HG03175 (cell line): ENCODE measurements at regions not wholly inside any gene's neighbourhood (a gene's known extent, or its start where the extent isn't known, plus 50 kb on each side); places are given as distances from the start of the nearest gene placed in this dataset.
"Not testable (repeated sequence)": the region's sequence is repeated elsewhere in the genome, so short reads cannot be mapped to it uniquely, and the experiment has no call there.

Experiments used
- ATAC-seq: cut with Tn5 transposase; IDR thresholded peaks from one replicate; pipeline ENCODE4 v1.9.1; 2021; ENCODE audit warnings: mild to moderate bottlenecking, moderate library complexity; ENCODE audit not compliant: unreplicated experiment

DNA sequence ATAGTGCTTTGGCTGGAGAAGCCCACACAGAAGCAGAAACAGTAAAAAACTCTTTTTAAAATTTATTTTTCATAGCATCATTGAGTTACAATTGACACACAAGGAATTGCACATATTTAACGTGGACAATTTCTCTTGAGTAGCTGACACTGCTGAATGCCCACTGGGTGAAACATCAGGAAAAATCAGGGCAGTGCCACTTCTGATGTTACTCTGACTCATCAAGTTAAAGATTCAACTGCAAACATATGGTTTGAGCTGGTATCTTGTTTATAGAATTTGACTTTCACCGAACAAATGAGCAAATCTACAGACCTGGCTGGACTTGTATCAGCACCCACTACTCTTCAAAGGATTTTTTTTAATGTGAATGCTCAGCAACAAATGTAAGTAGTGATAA lies 66.3 kb upstream of the CTSV start:
- ATAC-seq: not testable (repeated sequence)

DNA sequence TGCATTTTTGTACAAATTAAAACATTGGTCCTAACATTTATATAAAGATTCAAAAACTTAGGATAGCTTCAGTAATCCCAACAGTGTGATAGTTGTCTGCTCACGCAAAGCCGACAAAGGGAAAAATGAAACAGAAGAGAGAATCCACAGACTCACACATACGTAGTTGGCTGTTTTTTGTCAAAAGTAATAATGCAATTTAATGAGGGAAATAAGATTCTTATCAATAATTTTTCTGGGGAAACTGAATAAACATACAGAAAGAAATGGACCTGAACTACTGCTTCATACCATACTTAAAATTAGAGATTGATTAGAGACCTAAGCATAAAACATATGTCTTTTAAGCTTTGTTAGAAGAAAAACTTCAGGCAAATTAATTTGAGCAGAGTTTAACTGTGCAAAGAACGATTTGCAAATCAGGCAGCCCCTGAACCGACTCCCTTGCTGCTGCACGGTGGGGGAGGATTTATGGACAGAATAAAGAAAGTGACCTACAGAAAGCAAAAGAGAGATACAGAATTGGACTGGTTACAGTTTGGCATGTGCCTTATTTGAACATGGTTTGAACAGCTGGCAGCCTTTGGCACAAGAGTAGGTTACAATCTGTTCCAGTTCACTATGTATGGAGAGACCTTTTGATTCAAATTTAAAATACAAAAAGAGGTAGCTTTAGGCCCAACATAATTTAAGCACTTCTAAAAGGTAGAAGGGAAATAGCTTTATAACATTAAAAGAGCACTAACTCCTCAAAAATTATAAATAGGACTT lies 64.9 kb upstream of the CTSV start:
- ATAC-seq: not testable (repeated sequence)

GRCh38 chr9:97099540-97099939 lies 60.6 kb upstream of the CTSV start:
- not testable (repeated sequence) for ATAC-seq

- ATAC-seq: no peak
These were observed 57.9 kb upstream of the CTSV start for GRCh38 chr9:97096793-97097192.

GRCh38 chr9:97089361-97089760 lies 50.4 kb upstream of the CTSV start:
- not testable (repeated sequence) for ATAC-seq
